ENCODE measurements at regions not wholly inside any gene's neighbourhood (a gene's known extent, or its start where the extent isn't known, plus 50 kb on each side); places are given as distances from the start of the nearest gene placed in this dataset.

- no peak for TF ChIP-seq POLR2A (IDR thresholded peaks at IDR 0.05)
- TF ChIP-seq CTCF (IDR thresholded peaks at IDR 0.05) = no peak
These were observed 117.2 kb upstream of the LY86 start for GRCh38 chr6:6471276-6471675.
